ENCODE measurements at regions not wholly inside any gene's neighbourhood (a gene's known extent, or its start where the extent isn't known, plus 50 kb on each side); places are given as distances from the start of the nearest gene placed in this dataset.

GRCh38 chr12:125678589-125678993, 613.4 kb downstream of the AACS start:
- DNase-seq (ENCODE audit: low spot score) = no peak

GRCh38 chr12:125683748-125684381, 618.6 kb downstream of the AACS start:
- DNase-seq (ENCODE audit: low spot score) = peak; percentile 47

GRCh38 chr12:125684968-125685790, 619.9 kb downstream of the AACS start:
- no peak for DNase-seq (ENCODE audit: low spot score)

DNA sequence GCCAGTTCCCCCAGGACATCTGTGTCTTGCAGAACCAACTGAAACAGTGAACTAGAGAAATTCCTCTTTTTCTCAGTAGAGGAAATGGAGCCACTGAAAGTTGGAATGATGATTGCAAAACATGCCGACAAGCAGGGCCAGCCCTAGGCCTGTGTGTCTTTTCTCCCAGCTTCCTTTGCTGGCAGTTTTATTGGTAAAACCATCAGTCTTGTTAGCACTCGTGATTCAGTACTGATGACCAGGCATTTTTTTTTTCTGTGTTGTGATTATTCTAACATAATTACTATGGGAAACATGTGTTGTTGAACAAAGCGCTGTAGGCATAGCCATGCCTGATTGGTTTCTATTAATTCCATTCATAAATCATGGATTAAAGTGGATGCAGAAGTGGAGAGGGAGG, 620.7 kb downstream of the AACS start:
- DNase-seq (ENCODE audit: low spot score) = no peak

- no peak for DNase-seq (ENCODE audit: low spot score)
Observed at GRCh38 chr12:125687403-125687802, 622.2 kb downstream of the AACS start.

DNA sequence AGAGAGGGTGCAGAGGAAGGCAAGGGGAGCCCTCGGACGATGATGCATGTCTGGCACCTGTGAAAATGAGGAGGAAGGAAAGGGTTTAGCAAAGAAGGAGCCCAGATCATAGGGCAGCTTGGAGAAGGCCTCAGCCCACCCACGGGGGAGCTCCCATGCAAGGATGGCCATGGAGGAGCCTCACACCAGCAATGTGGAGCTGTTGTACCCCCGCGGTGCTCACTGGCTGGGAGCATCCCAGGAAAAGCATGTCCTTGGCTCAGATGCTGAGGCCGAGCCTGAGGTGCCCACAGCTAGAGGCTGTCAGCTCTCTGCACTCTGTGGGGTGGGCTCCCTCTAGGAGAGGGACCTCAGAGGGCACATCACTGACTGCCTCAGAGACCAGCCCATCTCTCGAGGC, 622.6 kb downstream of the AACS start:
- DNase-seq (ENCODE audit: low spot score) = no peak

DNA sequence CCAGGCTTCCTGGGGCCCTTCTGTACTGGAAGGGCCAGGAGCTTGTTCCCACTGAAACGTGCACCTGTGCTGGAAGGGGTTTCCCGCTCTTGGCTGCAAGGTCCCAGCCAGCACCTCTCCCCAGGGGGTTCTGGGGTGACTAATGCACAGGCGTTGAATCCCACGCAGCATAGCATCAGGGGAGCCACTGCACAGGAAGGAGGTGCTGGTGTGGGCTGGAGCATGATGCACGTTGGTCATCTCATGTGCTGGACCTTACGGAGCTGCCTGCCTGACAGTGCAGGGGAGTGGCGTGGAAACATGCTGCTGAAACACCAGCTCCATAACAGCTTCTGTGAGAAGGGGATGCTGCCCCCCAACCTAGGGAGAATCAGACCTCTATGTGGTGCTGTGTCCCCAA, 623.0 kb downstream of the AACS start:
- DNase-seq (ENCODE audit: low spot score) = no peak

DNA sequence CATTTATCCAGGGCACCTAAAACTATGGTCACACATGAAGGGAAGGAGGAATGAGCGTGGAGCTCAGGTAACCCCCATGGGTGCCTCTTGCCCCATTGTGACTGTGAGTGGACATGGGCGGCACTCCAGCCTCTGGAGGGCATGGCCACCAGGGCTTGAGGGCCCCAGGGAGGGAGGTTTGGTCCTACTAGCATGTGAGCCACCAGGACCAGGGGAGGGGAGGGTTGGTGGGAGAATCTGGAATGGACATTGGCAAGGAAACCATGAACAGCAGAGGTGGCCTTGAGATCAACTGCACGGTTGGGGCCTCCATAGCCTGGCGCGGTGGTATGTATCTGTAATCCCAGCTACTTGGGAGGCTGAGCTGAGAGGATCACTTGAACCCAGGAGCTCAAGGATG, 623.6 kb downstream of the AACS start:
- DNase-seq (ENCODE audit: low spot score) = no peak

DNA sequence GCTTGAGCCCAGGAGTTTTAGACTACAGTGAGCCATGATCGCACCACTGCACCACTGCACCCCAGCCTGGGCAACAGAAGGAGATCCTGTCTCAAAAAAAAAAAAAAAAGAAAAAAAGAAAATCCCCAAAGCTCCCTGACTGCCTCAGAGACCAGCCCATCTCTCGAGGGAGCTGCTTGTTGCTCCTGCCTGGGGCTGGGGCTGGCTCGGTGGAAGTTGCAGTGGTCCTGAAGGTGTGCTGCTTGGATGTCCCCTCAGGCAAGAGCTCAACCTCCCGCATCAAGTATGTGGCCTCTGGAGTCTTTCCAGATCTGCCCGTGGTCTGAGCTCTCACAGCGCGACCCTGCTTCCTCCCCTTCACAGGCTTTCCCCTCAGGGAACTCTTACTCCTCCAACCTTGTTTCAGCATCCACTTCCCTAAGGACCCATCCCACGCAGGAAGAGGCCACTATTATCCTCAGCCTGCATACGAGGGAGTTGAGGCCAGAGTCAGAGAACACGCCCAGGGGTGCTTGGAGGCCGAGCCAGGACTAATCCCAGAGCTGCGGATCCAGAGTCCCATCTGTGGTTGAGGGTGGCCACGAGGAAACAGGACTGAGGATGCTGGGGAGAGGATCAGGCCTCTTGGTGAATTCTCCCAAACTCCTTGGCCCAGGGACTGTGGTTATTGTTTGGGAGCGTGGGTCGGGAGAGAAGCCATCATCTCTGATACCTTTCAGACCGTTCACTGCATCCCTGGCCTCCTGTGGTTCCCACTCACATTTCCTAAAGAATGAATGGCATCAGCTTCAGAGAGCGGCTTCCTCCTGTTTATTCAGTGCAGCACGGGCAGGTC, 624.6 kb downstream of the AACS start:
- no peak for DNase-seq (ENCODE audit: low spot score)

DNA sequence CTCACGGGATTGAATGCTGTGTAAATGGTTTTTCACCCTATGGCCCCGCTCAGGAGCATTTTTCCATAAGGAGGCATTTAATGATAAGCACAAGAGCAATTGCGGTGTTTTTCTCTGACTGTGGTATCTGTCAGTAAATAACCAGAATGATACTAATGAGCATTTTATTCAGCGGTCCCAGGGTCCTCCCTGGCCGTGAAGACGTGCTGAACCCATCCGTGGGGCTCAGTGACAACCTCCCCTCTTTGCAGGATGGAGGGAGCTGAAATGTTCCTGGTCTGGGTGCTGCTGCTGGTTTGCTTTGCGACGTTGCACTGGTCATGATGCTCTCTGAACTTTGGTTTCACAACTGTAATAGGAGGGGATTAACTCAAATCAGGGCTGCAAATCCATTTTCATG, 625.6 kb downstream of the AACS start:
- no peak for DNase-seq (ENCODE audit: low spot score)

DNA sequence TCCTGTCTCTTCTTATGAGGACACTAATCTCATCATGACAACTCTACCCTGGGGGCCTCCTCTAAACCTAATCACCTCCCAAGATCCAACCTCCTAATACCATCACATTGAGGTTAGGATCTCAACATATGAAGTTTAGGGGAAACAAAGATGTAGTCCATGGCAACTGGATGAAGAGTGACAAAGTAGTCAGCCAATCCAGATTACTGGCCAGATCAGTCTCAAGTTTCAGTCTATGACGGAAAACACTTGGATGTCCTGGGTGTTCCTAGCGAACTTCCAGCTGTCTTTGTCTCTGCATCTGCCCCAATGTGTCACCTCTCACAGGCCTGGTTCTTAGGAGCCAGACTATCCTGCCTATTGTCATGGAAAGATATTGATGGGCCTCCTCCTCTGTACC, 630.8 kb downstream of the AACS start:
- no peak for DNase-seq (ENCODE audit: low spot score)

DNA sequence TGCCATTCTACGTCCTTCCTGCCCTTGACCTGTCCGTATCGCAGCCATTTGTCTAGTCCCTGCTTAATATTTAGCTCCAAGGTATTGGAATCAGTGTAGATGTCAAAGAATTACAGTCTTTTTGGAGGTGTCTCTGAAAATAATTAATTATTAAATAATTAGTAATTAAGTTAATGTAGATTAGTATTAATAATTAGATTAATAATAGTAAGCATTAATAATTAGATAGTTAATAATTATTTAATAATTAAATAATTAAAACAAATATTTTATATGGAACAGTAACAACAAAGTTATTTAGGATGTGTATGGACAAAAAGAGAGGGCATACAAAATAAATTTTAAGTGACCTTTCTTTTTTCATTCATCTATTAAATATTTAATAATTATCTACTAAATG, 639.6 kb downstream of the AACS start:
- no peak for DNase-seq (ENCODE audit: low spot score)

DNA sequence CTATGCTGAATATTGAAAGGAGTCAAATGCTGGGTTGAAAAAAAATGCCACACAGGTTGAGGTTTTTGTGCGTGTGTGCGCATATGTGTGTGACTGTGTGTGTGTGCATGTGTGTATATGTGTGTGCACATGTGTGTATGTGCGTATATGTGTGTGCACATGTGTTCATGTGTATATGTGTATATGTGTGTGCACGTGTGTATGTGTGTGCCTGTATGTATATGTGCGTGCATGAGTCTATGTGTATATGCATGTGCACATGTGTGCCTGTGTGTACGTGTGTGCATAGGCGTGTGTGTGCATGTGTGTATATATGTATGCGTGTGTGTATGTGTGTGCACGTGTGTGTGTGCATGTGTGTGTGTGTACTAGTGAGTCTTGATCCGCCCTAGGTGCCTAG, 655.7 kb downstream of the AACS start:
- DNase-seq (ENCODE audit: low spot score) = no peak

DNA sequence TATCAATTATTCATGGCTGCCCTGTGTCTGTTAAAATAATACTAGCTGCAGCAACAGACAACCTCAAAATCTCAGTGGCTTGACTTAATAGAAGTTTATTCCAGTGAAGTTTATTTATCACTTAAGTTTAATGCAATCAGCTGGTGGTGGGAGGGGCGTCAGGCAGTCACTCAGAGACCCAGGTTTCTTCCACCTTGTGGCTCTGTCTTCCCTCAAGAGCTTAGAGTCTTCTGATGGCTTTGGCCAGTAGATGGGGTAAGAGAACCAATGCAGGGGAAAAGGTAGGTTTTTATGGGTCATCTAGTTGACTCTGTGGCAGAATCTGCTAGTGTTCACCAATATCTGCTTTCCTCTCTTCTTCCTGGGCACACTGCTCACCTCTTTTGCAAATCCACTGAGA, 668.9 kb downstream of the AACS start:
- no peak for DNase-seq (ENCODE audit: low spot score)

- DNase-seq (ENCODE audit: low spot score) = no peak
Observed at GRCh38 chr12:125738211-125738610, 673.0 kb downstream of the AACS start.

- no peak for DNase-seq (ENCODE audit: low spot score)
Observed at GRCh38 chr12:125742413-125742812, 677.2 kb downstream of the AACS start.

- no peak for DNase-seq (ENCODE audit: low spot score)
Observed at GRCh38 chr12:125744201-125744600, 679.0 kb downstream of the AACS start.

GRCh38 chr12:125755512-125755911, 690.3 kb downstream of the AACS start:
- DNase-seq (ENCODE audit: low spot score) = no peak

GRCh38 chr12:125766091-125766490, 700.9 kb downstream of the AACS start:
- no peak for DNase-seq (ENCODE audit: low spot score)

DNA sequence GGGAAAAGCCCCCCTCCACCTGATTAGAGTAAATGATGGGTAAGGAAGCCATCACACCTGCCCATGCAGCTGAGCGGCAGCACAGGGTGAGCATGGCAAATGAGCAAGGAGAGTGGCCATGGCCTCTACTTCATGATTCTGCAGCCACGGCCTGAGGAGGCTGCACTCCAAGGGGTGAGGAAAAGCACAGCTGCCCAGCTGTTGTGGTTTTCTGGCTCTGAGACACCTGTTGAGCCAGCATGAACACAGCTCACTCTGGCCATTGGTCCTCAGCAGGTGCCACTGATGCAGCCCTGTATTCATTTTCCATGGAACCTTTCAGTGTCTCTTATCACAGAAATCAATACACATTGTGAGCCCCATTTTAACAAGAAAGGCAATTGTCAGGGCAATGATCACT, 707.2 kb downstream of the AACS start:
- DNase-seq (ENCODE audit: low spot score) = no peak

DNA sequence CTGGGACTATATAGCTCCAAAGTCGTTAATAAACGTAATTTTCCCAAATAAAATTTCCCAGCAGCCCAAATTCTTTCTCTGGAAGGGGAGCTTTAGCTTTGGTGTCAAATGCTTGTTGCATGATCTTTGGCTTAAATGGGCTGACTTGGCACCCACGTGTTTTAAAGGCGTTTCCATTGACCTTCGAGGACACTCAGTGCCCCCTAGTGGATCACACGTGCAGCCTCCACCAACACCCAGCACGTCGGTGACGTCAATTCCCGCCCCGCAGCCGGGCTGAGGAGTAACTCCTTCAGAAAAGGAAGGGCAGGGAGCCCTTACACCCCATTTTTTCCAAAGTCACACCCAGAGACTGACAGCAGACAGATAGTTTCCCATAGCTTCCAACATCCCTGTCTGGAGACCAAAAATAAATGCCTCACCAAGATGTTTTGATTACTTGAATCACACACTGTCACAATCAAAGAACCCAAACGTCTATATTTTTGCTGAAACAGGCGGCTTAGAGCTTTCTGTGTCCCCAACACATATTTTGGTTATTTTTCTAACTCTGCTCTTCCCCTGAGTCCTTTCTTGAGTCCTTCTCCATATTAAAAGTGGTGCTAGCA, 707.9 kb downstream of the AACS start:
- DNase-seq (ENCODE audit: low spot score) = peak; percentile 27

GRCh38 chr12:125775507-125775906, 710.3 kb downstream of the AACS start:
- DNase-seq (ENCODE audit: low spot score) = no peak

GRCh38 chr12:125776212-125776611, 711.0 kb downstream of the AACS start:
- DNase-seq (ENCODE audit: low spot score) = no peak
